ENCODE measurements at regions not wholly inside any gene's neighbourhood (a gene's known extent, or its start where the extent isn't known, plus 50 kb on each side); places are given as distances from the start of the nearest gene placed in this dataset.

GRCh38 chr1:175871647-175872046, 128.3 kb upstream of the TNR start:
- TF ChIP-seq TEAD4 (IDR thresholded peaks at IDR 0.05) (no peak), NFIC (IDR thresholded peaks at IDR 0.05) (no peak), USF1 (IDR thresholded peaks at IDR 0.05) (no peak), CEBPB (IDR thresholded peaks at IDR 0.05) (no peak), RAD21 (IDR thresholded peaks at IDR 0.05; ENCODE audit: low read depth) (no peak), FOXM1 (IDR thresholded peaks at IDR 0.05; ENCODE audit: borderline replicate concordance, low read depth) (no peak), TCF12 (IDR thresholded peaks at IDR 0.05; ENCODE audit: low read depth) (no peak), MAX (IDR thresholded peaks at IDR 0.05) (no peak), REST (IDR thresholded peaks at IDR 0.05; ENCODE audit: low read depth) (no peak)

GRCh38 chr1:175870217-175870616, 126.8 kb upstream of the TNR start:
- TF ChIP-seq REST (IDR thresholded peaks at IDR 0.05; ENCODE audit: low read depth) (no peak), FOXM1 (IDR thresholded peaks at IDR 0.05; ENCODE audit: borderline replicate concordance, low read depth) (no peak), EP300 (IDR thresholded peaks at IDR 0.05; ENCODE audit: borderline replicate concordance) (no peak), RAD21 (IDR thresholded peaks at IDR 0.05; ENCODE audit: low read depth) (no peak), NFIC (IDR thresholded peaks at IDR 0.05) (no peak), EGR1 (IDR thresholded peaks at IDR 0.05) (no peak), ZBTB7A (IDR thresholded peaks at IDR 0.05; ENCODE audit: low read depth) (no peak), TEAD4 (IDR thresholded peaks at IDR 0.05) (no peak), MAX (IDR thresholded peaks at IDR 0.05) (no peak), CREB1 (IDR thresholded peaks at IDR 0.05; ENCODE audit: low read depth) (no peak), USF1 (IDR thresholded peaks at IDR 0.05) (no peak), TCF12 (IDR thresholded peaks at IDR 0.05; ENCODE audit: low read depth) (no peak), YY1 (IDR thresholded peaks at IDR 0.05; ENCODE audit: low read depth) (no peak), TAF1 (IDR thresholded peaks at IDR 0.05; ENCODE audit: low read depth) (no peak), CEBPB (IDR thresholded peaks at IDR 0.05) (no peak)

GRCh38 chr1:175866776-175867175, 123.4 kb upstream of the TNR start:
- no peak for TF ChIP-seq TAF1 (IDR thresholded peaks at IDR 0.05; ENCODE audit: low read depth)
- no peak for TF ChIP-seq EP300 (IDR thresholded peaks at IDR 0.05; ENCODE audit: borderline replicate concordance)
- no peak for TF ChIP-seq CREB1 (IDR thresholded peaks at IDR 0.05; ENCODE audit: low read depth)
- no peak for TF ChIP-seq TEAD4 (IDR thresholded peaks at IDR 0.05)
- no peak for TF ChIP-seq YY1 (IDR thresholded peaks at IDR 0.05; ENCODE audit: low read depth)
- TF ChIP-seq USF1 (IDR thresholded peaks at IDR 0.05), result no peak
- TF ChIP-seq RAD21 (IDR thresholded peaks at IDR 0.05; ENCODE audit: low read depth), result no peak
- no peak for TF ChIP-seq ZBTB7A (IDR thresholded peaks at IDR 0.05; ENCODE audit: low read depth)
- no peak for TF ChIP-seq EGR1 (IDR thresholded peaks at IDR 0.05)

- TF ChIP-seq USF1 (IDR thresholded peaks at IDR 0.05), result no peak
- TF ChIP-seq RAD21 (IDR thresholded peaks at IDR 0.05; ENCODE audit: low read depth), result no peak
- TF ChIP-seq CREB1 (IDR thresholded peaks at IDR 0.05; ENCODE audit: low read depth), result no peak
- TF ChIP-seq TAF1 (IDR thresholded peaks at IDR 0.05; ENCODE audit: low read depth), result no peak
- no peak for TF ChIP-seq CEBPB (IDR thresholded peaks at IDR 0.05)
- TF ChIP-seq ZBTB7A (IDR thresholded peaks at IDR 0.05; ENCODE audit: low read depth), result no peak
- TF ChIP-seq FOXM1 (IDR thresholded peaks at IDR 0.05; ENCODE audit: borderline replicate concordance, low read depth), result no peak
- no peak for TF ChIP-seq EGR1 (IDR thresholded peaks at IDR 0.05)
- TF ChIP-seq MAX (IDR thresholded peaks at IDR 0.05), result no peak
- TF ChIP-seq YY1 (IDR thresholded peaks at IDR 0.05; ENCODE audit: low read depth), result no peak
Measured at GRCh38 chr1:175865041-175865766, 121.8 kb upstream of the TNR start.

GRCh38 chr1:175864625-175865024, 121.2 kb upstream of the TNR start:
- TF ChIP-seq TEAD4 (IDR thresholded peaks at IDR 0.05) (no peak), TCF12 (IDR thresholded peaks at IDR 0.05; ENCODE audit: low read depth) (no peak), NFIC (IDR thresholded peaks at IDR 0.05) (no peak), CEBPB (IDR thresholded peaks at IDR 0.05) (no peak), EP300 (IDR thresholded peaks at IDR 0.05; ENCODE audit: borderline replicate concordance) (no peak), CREB1 (IDR thresholded peaks at IDR 0.05; ENCODE audit: low read depth) (no peak), REST (IDR thresholded peaks at IDR 0.05; ENCODE audit: low read depth) (no peak), USF1 (IDR thresholded peaks at IDR 0.05) (no peak), EGR1 (IDR thresholded peaks at IDR 0.05) (no peak), ZBTB7A (IDR thresholded peaks at IDR 0.05; ENCODE audit: low read depth) (no peak), YY1 (IDR thresholded peaks at IDR 0.05; ENCODE audit: low read depth) (no peak), RAD21 (IDR thresholded peaks at IDR 0.05; ENCODE audit: low read depth) (no peak), MAX (IDR thresholded peaks at IDR 0.05) (no peak), FOXM1 (IDR thresholded peaks at IDR 0.05; ENCODE audit: borderline replicate concordance, low read depth) (no peak), TAF1 (IDR thresholded peaks at IDR 0.05; ENCODE audit: low read depth) (no peak)

Measured in Ishikawa (cell line).